Activated CD8-positive, alpha-beta memory T cell treated with anti-CD3 and anti-CD28 coated beads for 36 hours (primary cell): ENCODE measurements at regions not wholly inside any gene's neighbourhood (a gene's known extent, or its start where the extent isn't known, plus 50 kb on each side); places are given as distances from the start of the nearest gene placed in this dataset.

Source experiments
- CTCF ChIA-PET: fragments of 350-600 bp; sonication (Branson Sonifier 250); formaldehyde crosslinking; loops from one replicate; lab custom pipeline; 2021; ENCODE audit warnings: antibody characterized with exemption; lab: Charles Lee
- POLR2A ChIA-PET: fragments of 350-600 bp; sonication (Branson Sonifier 250); formaldehyde crosslinking; loops from one replicate; lab custom pipeline; 2021; ENCODE audit warnings: antibody characterized with exemption; lab: Charles Lee

DNA sequence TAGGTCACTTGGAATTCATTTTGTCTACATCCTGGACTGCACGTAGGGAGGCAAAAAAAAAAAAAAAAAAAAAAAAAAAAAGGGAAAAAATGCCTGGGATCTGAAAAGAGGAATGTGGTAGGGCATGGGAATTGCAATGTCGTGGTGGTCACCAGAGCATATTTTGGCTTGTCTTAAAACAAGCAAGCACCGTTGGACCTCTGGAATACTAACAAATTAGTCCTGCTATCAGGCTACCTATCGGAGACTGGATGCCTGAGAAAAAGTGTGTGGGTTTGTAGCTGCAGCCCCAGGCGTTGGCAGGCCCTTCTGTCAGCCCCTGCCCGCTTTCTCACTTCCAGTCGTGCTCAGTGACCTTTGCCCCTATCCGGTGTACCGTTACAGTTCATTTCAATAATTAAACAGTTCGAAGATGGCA is 588.5 kb upstream of the ZEB2 start:
- ChIA-PET POLR2A (no interaction called here), CTCF (no interaction called here)

DNA sequence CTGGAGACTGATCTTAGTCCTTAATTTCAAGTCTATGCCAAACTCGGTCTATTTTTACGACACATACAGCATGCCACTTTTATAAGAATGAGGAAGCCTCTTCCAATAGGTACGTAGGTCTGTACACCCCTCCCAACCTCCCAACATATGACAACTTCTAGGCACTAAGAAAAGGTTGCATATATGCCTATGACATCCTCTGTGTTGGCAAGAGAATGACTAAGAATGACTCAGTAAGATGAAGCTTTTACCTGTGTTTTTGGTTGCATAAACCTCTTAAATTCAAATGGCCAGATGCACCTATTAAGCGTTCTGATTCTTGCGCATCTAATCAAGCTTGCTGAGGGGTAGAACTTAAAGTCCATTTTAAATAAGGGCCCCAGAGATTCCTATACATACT is 586.4 kb upstream of the ZEB2 start:
- CTCF ChIA-PET: no interaction called here
- POLR2A ChIA-PET: no interaction called here

DNA sequence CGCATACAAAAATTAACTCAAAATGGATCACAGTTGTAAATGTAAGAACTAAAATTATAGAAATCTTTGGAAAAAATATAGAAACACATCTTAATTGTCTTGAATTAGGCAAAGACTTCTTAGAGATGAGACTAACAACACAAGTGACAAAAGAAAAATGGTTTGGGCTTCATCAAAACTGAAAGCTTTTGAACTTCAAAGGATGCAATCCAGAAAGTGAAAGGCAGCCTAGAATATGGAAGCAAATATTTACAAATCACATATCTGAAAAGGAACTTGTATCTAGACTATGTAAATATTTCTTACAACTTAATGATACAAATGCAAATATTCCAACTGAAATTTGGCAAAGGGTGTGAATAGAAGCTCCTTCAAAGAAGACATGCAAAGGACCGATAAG is 582.8 kb upstream of the ZEB2 start:
- POLR2A ChIA-PET: no interaction called here
- CTCF ChIA-PET: no interaction called here

DNA sequence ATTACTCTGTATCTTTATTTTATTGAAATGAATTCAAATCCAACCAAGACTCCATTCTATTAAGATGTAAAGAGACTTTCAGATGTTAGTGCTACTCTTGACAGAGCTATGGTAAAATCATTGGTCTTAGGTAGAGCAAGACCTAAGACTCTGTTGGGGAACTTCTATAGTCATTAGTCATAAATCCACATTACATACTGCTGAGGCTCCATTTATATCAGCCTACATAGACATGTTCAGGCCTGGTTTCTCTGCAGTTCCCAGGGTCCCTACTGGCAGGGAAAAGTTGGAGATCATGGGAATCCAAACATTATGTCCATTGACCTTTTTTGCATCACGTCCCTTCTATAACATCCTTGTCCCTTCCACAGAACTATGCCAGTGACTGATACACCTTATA is 580.4 kb upstream of the ZEB2 start:
- POLR2A ChIA-PET: no interaction called here
- CTCF ChIA-PET: no interaction called here

DNA sequence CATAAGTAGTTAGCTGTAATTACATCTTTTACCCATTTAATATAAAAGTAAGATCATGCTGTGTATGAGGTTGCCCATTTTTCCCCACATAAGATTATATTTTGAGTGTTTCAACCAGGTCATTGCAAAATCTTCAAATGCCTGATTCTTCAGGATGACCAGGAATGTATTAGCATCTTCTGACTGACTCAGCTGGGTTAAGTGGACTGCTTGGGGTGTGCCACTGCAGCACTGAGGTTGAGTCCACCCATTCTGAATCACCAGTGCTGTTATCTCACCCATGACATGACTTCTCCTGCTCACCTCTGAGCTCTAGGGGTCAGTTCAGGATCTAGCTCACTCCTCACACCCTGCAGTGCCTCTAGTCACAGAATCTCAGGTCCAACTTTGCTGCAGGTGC is 576.7 kb upstream of the ZEB2 start:
- ChIA-PET POLR2A (no interaction called here), CTCF (no interaction called here)

DNA sequence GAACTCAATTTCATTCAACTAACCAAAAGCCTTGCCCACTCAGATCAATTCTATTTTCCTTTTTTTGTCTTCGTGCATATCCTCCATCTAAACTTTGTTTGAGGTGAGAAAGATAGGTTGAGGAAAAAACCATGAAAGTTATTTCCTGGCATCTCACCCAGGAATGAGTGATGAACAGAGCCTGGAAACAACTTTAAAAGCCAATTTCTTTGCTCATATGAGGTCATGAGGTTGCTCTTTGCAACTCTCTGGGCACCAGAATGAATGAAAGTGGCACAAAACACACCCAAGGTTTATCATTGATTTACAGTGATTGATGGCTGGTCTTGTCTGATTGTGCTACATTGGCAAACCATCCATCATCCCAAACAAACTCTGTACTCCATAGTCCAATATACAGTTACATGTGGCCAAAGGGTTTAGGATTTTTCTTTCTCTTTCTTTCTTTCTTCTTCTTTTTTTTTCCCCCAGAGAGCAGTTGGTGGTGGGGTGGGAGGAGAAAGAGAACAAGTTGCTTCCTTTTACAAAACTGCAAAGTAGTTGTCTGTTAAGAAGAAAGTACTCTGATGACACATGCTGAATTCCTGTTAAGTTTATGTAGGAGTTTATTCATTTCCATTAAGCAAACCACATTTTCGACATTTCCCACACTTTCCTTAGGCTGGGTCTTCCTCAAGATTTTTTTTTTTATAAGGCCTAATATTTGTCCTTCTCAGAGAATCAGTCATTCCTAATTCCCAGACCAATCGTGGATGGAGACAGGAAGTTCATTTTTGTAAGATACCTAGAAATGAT is 575.9 kb upstream of the ZEB2 start:
- CTCF ChIA-PET: no interaction called here

DNA sequence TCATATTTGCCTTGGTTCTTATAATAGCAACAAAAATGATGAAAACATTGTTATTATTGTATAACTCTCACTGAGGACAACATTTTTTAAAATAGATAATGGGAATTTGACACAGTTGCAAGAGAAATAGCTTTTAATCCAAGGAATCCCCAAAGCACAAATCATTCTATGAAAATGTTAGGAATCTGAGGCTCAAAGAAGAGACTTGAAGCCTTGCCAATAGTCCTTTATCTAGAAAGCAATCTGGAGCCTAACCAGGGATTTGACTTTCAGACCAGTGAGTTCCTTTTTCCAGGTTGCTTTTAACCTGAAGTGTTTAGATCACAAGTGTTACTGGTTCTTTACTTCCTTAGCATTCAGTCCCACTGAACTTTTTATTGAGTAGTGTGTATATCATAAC is 574.5 kb upstream of the ZEB2 start:
- POLR2A ChIA-PET: no interaction called here
- CTCF ChIA-PET: no interaction called here

More for the DNA sequence above, 575.9 kb upstream of the ZEB2 start:
- POLR2A ChIA-PET: no interaction called here

DNA sequence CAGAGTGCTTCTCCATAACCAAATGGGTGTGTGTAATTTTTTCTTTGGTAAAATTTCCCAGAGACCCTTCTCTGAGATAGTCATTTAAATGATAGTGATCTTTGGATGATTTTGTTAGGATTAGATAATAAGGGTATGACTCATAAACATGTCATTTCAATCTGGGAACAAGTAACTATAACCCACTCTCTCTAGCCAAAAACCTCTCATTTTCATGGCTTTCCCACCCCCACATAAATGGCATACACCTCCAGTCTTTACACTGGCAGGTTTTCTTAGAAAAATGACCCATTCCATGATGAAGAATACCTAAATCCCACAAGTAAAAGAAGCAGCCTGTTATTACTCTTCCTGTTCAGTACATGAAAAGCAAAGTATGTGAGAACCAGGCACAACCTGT is 572.0 kb upstream of the ZEB2 start:
- POLR2A ChIA-PET: no interaction called here

DNA sequence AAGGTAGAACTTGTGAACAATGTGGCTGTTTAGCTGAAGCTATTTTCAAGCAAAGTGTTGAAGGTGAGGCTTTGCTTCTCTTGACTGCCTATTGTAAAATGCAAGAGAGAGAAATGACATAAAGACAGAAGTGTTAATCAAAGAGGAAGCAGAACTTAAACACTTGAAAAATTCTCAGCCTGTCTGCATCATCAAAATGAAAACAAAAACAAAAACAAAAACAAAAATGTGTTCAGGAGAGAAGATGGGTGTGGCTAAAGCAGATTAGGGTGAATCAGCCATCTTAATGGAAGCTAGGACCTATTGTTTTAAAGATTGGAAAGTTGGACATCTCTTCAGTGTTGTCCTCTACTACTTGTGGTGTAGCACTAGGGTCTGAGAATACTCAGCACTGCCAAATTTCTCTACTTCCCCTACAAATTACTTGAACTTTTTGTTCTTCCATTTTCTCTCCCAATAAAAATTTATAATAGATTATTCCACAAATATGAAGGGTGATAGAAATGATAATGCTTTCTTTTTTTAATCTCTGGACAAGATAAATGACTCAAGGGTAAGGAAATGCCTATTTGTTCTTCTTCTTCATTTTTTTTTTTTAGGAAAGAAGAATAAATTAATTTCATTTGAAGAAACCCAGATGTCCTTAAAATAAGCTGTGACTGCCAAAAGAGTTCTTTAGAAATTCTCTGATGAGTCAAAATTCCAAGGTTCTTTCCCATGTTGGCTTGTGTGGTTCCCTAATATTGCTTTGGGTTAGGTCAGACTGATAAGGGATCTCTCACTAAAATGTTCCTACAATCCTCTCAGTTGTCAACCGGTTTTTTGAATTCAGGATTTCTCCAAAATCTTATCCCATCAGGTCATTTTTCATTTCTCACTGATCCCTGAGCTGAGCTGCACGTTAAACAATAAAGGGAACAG is 571.2 kb upstream of the ZEB2 start:
- POLR2A ChIA-PET: no interaction called here
- CTCF ChIA-PET: no interaction called here

More for the DNA sequence above, 572.0 kb upstream of the ZEB2 start:
- CTCF ChIA-PET: no interaction called here

DNA sequence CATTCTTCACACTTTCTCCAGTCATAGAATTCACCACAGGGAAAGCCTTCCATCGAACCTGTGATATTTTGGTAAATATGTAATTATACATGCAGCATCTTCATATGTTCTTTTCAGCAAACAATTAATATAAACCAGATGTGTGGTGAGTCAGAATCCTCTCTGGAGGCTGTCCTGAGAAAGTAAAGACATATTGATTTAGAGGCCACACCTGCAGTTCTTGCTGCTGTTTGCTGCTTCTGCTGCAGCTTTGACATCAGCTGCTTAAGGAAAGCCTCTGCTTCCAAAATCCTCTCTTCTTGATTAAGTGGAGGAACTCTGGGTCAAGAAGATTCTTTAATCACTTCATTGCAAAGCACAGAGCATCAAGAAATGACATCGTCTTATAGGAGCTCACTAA is 568.8 kb upstream of the ZEB2 start:
- CTCF ChIA-PET: no interaction called here

DNA sequence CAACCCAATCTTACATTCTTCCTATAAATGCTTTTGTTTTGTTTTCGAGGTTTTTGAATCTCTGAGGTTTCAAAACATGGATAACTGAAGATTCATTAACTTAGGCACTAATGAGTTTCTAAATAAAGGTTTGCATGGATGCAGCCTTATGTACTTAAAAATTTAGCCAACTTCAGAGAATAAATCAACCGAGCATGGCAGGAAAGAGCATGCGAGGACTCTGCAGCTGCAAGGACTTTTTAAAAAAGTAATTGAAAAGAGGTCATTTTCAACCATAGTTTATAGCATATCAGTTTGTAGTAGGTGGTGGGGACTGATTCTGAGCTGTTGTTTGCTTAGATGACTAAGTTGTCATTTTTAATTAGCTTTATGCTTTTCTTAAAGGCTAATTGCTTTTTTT is 567.0 kb upstream of the ZEB2 start:
- CTCF ChIA-PET: no interaction called here
- POLR2A ChIA-PET: no interaction called here

More for the DNA sequence above, 568.8 kb upstream of the ZEB2 start:
- POLR2A ChIA-PET: no interaction called here

DNA sequence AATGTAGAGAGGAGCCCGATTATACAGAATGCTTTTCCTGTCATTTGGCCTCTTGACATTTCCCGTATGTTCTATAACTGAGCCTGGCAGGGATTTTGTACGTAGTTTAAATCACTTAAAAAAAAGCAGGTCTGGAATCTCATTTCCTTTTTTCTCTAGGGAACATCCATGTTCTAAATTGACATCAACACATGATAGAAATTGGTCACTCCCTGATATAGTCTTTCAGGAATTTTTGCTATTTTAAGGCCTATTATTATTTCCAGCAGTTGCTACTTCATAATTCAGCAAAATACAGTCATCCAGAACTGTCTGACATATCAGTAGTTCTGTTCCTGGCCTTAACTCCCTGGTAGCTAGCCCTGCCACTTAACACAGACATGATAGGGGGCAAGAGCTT is 565.7 kb upstream of the ZEB2 start:
- ChIA-PET CTCF (no interaction called here), POLR2A (no interaction called here)

DNA sequence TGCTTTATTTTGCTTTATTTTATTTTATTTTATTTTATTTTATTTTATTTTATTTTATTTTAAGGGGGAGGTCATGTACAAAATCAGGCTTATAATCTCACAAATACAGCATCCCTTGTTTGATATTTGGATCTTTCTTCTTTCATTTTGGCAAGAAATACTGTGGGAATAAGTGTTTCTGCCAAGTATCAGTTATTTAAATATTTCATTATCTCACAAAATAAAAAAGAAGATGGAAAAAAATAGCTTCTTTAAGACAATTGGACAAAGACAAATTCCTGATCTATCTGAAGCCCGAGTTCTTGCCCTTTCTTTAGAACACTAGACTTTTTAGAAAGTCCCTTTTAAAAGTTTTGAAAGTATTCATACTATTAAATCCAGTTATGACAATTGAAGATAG is 560.5 kb upstream of the ZEB2 start:
- POLR2A ChIA-PET: no interaction called here
- CTCF ChIA-PET: no interaction called here

DNA sequence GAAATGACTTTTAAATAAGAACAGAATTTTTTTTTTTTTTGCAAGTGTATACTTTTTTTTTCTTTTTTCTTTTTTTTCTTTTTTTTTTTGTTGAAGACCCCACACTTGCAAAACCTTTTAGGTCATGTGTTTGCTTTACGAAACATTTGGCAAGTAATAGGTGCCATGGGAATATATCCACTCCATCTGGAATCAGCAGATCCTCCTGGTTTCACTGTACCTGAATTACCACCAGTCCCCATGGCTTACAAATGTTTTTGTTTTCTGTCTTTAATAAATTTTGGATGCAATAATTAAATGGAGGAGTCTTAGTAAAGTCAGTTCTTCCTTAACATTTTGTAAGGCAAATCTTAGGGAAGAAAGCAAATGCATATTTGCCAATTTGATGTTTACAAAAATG is 559.7 kb upstream of the ZEB2 start:
- ChIA-PET POLR2A (no interaction called here), CTCF (no interaction called here)

DNA sequence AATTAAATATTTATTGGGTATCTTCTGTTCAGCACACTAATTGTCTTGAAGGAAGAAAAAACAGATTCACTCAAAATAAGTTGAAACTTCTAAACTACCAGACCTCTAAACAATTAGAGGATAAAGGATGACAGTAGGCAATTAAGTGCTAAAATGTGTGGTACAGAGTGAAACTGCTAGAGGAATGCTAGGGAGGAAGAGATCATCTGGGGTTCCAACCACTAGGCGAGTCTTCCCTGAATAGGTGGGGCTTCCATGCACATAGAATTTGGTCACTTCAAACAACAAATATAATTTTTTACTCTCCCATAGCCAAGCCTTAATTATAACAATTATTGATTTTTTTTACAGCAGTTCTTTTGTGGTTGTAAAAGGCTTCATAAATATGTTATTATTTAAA is 559.0 kb upstream of the ZEB2 start:
- CTCF ChIA-PET: no interaction called here
- POLR2A ChIA-PET: no interaction called here

DNA sequence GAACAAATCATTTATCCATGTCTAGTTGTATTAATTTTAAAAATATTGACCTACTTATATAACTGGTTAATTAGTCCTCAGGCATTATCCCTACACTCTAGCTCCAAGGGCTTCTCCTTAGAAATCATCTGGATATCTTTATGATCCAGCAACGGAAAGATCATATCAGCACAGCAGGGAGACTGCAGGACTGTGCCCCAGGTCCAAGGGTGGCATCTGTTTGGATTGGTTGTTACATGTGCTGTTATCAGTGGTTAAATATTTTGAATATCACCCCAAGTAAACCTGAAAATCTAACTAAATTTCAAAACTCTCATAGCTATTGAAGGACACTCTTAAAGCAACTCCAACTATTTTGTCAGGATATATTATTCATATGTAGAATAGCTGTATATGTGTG is 556.2 kb upstream of the ZEB2 start:
- CTCF ChIA-PET: no interaction called here
- POLR2A ChIA-PET: no interaction called here

DNA sequence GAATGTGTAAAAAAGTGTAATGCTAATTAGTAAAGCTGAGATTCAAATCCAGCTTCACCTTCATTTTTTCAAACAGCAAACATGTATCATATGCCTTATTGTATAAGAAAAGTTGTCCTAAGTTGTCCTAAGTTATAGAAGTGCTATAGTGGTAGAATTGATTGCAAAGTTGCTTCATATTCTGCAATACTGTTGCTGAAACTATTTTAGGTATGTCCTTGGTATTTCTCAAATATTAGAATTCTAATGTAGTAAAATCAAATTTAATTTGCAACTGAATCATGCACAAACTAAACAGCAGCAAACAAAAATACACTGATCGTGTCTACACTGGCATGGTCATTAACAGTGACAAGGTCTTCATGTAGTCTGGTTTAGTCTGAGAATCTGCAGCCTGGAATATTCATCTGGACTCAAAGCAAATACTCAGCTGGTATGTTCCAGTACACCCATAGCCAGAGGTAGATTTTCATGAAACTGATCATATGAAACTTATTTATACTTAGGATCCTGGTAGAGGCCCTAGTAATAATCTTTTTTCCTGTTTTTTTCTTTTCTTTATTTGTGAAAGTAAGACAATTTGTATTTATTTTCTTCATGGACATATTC is 555.6 kb upstream of the ZEB2 start:
- ChIA-PET CTCF (no interaction called here), POLR2A (no interaction called here)

DNA sequence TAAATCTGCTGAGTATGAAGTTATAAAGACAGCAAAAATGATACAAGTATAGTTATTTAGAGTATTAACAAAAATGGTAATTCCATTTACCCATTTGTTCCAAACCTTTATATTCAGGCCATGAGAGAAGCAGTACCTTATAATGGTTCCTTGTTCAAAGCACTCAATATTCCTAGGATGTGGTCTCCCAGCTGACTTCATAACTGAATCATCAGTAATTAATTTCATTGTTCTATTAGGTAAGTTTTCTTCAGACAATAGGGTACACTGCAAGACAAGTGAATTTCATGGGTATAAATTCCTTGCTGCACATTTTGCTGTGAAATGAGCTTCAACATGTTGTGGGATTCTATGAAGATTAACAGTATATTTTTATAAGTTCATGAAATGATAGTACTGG is 550.8 kb upstream of the ZEB2 start:
- CTCF ChIA-PET: no interaction called here
- POLR2A ChIA-PET: no interaction called here

DNA sequence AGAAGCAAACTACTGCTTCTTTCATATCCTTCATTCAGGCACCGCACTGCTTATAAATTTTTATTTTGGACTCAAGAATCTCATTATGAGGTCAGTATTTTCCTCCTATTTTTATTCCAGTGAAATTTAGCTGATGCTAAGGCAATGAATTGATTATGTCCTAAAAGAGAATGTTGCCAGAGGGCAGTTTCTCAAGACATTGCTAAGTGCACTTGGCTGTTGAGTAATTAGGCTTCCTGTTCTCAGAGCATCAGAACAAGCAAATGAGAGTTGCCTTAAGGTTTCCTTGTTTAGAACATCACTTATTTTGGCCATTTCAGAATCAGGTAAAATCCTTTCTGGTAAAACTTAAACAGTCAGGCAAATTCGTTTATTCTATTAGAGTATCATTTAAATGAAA is 548.6 kb upstream of the ZEB2 start:
- POLR2A ChIA-PET: no interaction called here
- CTCF ChIA-PET: no interaction called here

DNA sequence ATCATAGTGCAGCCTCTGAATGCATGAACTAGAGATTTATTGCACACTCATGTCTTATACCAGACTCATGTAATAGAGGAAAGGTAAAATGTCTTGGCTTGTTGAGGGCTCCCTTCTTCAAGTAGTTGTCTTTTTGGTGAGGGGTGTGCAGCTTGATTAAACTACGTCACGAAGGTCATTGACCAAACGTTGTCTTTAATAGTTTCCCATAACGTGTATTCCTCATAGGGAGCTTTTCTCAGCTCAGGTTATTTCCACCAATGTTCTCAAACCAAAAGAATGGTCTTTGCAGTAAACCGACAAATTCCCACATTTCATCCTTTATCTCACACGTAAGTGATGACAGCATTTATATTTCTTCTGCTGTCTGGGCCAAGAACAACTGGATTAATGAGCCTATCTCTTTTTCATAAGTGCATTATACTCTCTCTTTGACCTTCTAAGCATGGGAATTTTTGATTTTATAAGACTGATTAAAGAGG is 547.7 kb upstream of the ZEB2 start:
- ChIA-PET CTCF (no interaction called here), POLR2A (no interaction called here)
